HCT116 (cell line): ENCODE measurements at regions not wholly inside any gene's neighbourhood (a gene's known extent, or its start where the extent isn't known, plus 50 kb on each side); places are given as distances from the start of the nearest gene placed in this dataset.

Experiments used
- ATAC-seq: fragments of 200-7000 bp; cut with Tn5 transposase; 2 replicates; pipeline ENCODE4 v1.9.1; 2020; ENCODE audit warnings: mild to moderate bottlenecking, moderate library complexity
- BruUV-seq: library from RNA; stranded (reverse); fragments of 400-500 nt; replicated peaks from 2 replicates; lab custom pipeline; 2021; lab: Mats Ljungman, UMichigan
- CTCF ChIA-PET: fragments of 300-600 bp; sonication (Branson Sonifier 250); formaldehyde crosslinking; loops from one replicate; lab custom pipeline; 2021; ENCODE audit warnings: antibody characterized with exemption; lab: Charles Lee
- POLR2A ChIA-PET: fragments of 300-600, 350-600 bp; sonication (Branson Sonifier 250); formaldehyde crosslinking; loops from one replicate; lab custom pipeline; 2021; ENCODE audit warnings: antibody characterized with exemption; lab: Charles Lee
- RAD21 ChIA-PET, 2 experiments: fragments of 300-600 bp; sonication (Branson Sonifier 250); formaldehyde crosslinking; loops; one replicate each; lab custom pipeline; 2023; ENCODE audit warnings: low total read pairs in 2 of 2; ENCODE audit not compliant: uncharacterized antibody in 2 of 2, unreplicated experiment in 2 of 2, low non-redundant PET in 1 of 2; lab: Charles Lee
- DNase-seq: peaks from one replicate; pipeline ENCODE4 v3.0.0-alpha.2; 2010; ENCODE audit warnings: low read depth, low spot score
- H2AFZ ChIP-seq: fragments of 200-600 bp; shearing (Covaris generic), sonication (generic); 2 replicates; pipeline ENCODE4 v1.6.1; 2017; ENCODE audit warnings: low read depth, mixed run types, mixed read lengths, antibody characterized with exemption, low read length; ENCODE audit not compliant: poor library complexity, severe bottlenecking
- H3K27ac ChIP-seq: 2 replicates; pipeline ENCODE4 v1.5.1; 2012; ENCODE audit warnings: low read depth, low read length
- H3K27me3 ChIP-seq: fragments of 200-600 bp; sonication (generic); 2 replicates; pipeline ENCODE4 v1.6.1; 2016; ENCODE audit warnings: mixed run types, low read length, mixed read lengths; ENCODE audit not compliant: insufficient read depth
- H3K36me3 ChIP-seq, 2 experiments: fragments of 200-500 bp in 1 of 2; fragments of 200-600 bp in 1 of 2; sonication (Bioruptor generic) in 1 of 2; sonication (generic) in 1 of 2; 2 replicates each; pipeline versions ENCODE4 v1.5.1 to v1.6.1; 2014 to 2016; ENCODE audit warnings: low read length in 2 of 2, inconsistent platforms in 1 of 2, mixed read lengths in 1 of 2, mixed run types in 1 of 2; ENCODE audit not compliant: insufficient read depth in 2 of 2, control insufficient read depth in 1 of 2
- H3K4me1 ChIP-seq, 2 experiments: fragments of 200-600 bp in 1 of 2; sonication (generic) in 1 of 2; 2 replicates each; pipeline versions ENCODE4 v1.5.1 to v1.6.1; 2012 to 2017; ENCODE audit warnings: low read length in 2 of 2, inconsistent platforms in 1 of 2, mild to moderate bottlenecking in 1 of 2, mixed read lengths in 1 of 2, mixed run types in 1 of 2, moderate library complexity in 1 of 2; ENCODE audit not compliant: insufficient read depth in 2 of 2, control insufficient read depth in 1 of 2
- H3K4me2 ChIP-seq: fragments of 200-600 bp; sonication (generic); 2 replicates; pipeline ENCODE4 v1.6.1; 2017; ENCODE audit warnings: mixed run types, low read length, mixed read lengths
- H3K4me3 ChIP-seq, 2 experiments: fragments of 200-600 bp in 1 of 2; sonication (generic) in 1 of 2; replicated peaks in 1 of 2; 2 replicates each; pipeline ENCODE4 v1.5.1; 2011 to 2016; ENCODE audit warnings: low read length in 2 of 2, control low read depth in 1 of 2, low read depth in 1 of 2, mild to moderate bottlenecking in 1 of 2, mixed read lengths in 1 of 2, mixed run types in 1 of 2
- H3K79me2 ChIP-seq: fragments of 200-600 bp; sonication (generic); 2 replicates; pipeline ENCODE4 v1.6.1; 2017; ENCODE audit warnings: mild to moderate bottlenecking, mixed run types, low read length, moderate library complexity, mixed read lengths; ENCODE audit not compliant: insufficient read depth
- H3K9ac ChIP-seq: fragments of 200-600 bp; sonication (generic); 2 replicates; pipeline ENCODE4 v1.6.1; 2016; ENCODE audit warnings: low read length, mixed read lengths
- H3K9me2 ChIP-seq: fragments of 200-600 bp; sonication (generic), shearing (Covaris generic); 2 replicates; pipeline ENCODE4 v1.6.1; 2017; ENCODE audit warnings: mixed run types, mild to moderate bottlenecking, moderate library complexity; ENCODE audit not compliant: insufficient read depth
- H3K9me3 ChIP-seq, 2 experiments: fragments of 200-500 bp in 1 of 2; fragments of 200-600 bp in 1 of 2; sonication (Bioruptor generic) in 1 of 2; sonication (generic) in 1 of 2; 2 replicates each; pipeline ENCODE4 v1.6.1; 2014 to 2017; ENCODE audit warnings: low read length in 2 of 2, mixed read lengths in 2 of 2, inconsistent platforms in 1 of 2, low read depth in 1 of 2, mild to moderate bottlenecking in 1 of 2, mixed run types in 1 of 2, moderate library complexity in 1 of 2; ENCODE audit not compliant: control insufficient read depth in 1 of 2, insufficient read depth in 1 of 2
- H4K20me1 ChIP-seq: fragments of 200-600 bp; sonication (generic), shearing (Covaris generic); 2 replicates; pipeline ENCODE4 v1.6.1; 2017; ENCODE audit warnings: mixed run types, mild to moderate bottlenecking, moderate library complexity; ENCODE audit not compliant: insufficient read depth
- CBX3 ChIP-seq: IDR thresholded peaks from 2 replicates; pipeline ENCODE4 v1.6.1; 2012; ENCODE audit warnings: low read depth
- CEBPB ChIP-seq: IDR thresholded peaks from 2 replicates; pipeline ENCODE4 v1.6.1; 2012; ENCODE audit warnings: low read depth
- EGR1 ChIP-seq: IDR thresholded peaks from 2 replicates; pipeline ENCODE4 v1.6.1; 2012; ENCODE audit warnings: low read depth
- ELF1 ChIP-seq: IDR thresholded peaks from 2 replicates; pipeline ENCODE4 v1.6.1; 2012; ENCODE audit warnings: low read depth, borderline replicate concordance
- EZH2 ChIP-seq: fragments of 200-600 bp; sonication (generic); IDR thresholded peaks from 2 replicates; pipeline ENCODE4 v1.6.1; 2017; ENCODE audit warnings: antibody characterized with exemption, mixed run types
- EZH2phosphoT487 ChIP-seq: fragments of 200-600 bp; IDR thresholded peaks from 2 replicates; pipeline ENCODE4 v1.6.1; 2018; ENCODE audit warnings: antibody characterized with exemption, borderline replicate concordance
- POLR2A ChIP-seq: IDR thresholded peaks from 2 replicates; pipeline ENCODE4 v1.7.0; 2011; ENCODE audit warnings: borderline replicate concordance; ENCODE audit not compliant: insufficient read depth, insufficient read length; ENCODE audit errors: extremely low read depth
- SIN3A ChIP-seq: IDR thresholded peaks from 2 replicates; pipeline ENCODE4 v1.6.1; 2012; ENCODE audit warnings: low read depth
- SP1 ChIP-seq: IDR thresholded peaks from 2 replicates; pipeline ENCODE4 v1.6.1; 2012; ENCODE audit warnings: low read depth
- SRF ChIP-seq: IDR thresholded peaks from 2 replicates; pipeline ENCODE4 v1.6.1; 2012; ENCODE audit warnings: low read depth
- YY1 ChIP-seq: IDR thresholded peaks from 2 replicates; pipeline ENCODE4 v1.6.1; 2011; ENCODE audit warnings: low read length, low read depth, moderate library complexity, mild to moderate bottlenecking; ENCODE audit not compliant: insufficient replicate concordance; ENCODE audit errors: extremely low read depth
- ZFX ChIP-seq: fragments of 450-650 bp; IDR thresholded peaks from 2 replicates; pipeline ENCODE4 v1.6.1; 2017
- ZNF274 ChIP-seq: fragments of 200-500 bp; sonication (Bioruptor generic); IDR thresholded peaks from 2 replicates; pipeline ENCODE4 v1.6.1; 2014; ENCODE audit warnings: mild to moderate bottlenecking, low read depth, low read length, inconsistent platforms
- intact Hi-C: fragments of 100-400 bp; cut with micrococcal nuclease; formaldehyde crosslinking; loops from 2 replicates; pipeline ENCODE4 v1.10.0; 2022
- TF ChIP-seq, protein P1 (sequence below): IDR thresholded peaks from 2 replicates; pipeline ENCODE4 v1.6.1; 2012
- TF ChIP-seq, protein P2 (sequence below): IDR thresholded peaks from 2 replicates; pipeline ENCODE4 v1.6.1; 2012; ENCODE audit warnings: low read depth
- TF ChIP-seq, protein P3 (sequence below), 3 experiments: fragments of 200-600 bp in 1 of 3; sonication (generic) in 1 of 3; IDR thresholded peaks in 2 of 3; conservative IDR thresholded peaks in 1 of 3; 2 replicates each; pipeline ENCODE4 v1.5.1; 2012 to 2017; ENCODE audit warnings: low read depth in 2 of 3, low read length in 2 of 3, antibody characterized with exemption in 1 of 3, borderline replicate concordance in 1 of 3, control low read depth in 1 of 3, mild to moderate bottlenecking in 1 of 3, mixed read lengths in 1 of 3, mixed run types in 1 of 3, moderate library complexity in 1 of 3; ENCODE audit not compliant: insufficient read depth in 1 of 3

DNA sequence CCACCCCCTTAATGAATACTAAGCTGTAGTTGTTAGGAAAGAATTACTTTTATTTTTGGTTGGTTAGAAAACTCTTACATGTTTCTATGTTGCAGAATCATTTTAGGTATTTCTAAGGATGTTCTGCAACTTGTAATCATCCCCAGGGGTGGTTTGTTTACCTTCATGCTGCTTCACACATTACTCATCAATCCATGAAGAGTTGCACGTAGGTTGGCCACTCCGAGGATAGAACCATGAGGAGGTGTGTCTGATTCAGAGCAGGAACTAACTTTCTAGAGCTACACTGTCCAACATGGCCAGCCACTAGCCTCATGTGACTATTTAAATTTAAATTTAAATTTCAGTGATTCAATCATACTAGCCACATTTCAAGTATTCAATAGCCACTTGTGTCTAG lies 127.2 kb upstream of the FRMPD4 start:
- DNase-seq (no peak), ATAC-seq (no peak)
- no peaks in the 10 kb centered on the region; a peak in 1 of 4 replicates for H3K4me1 ChIP-seq
- intact Hi-C loops, result no loop called here
- H3K36me3 ChIP-seq, result no peaks in the 10 kb centered on the region
- H3K9ac ChIP-seq, result no peak overlapping the region
- no peaks in the 10 kb centered on the region for H3K79me2 ChIP-seq
- POLR2A ChIA-PET, result no interaction called here
- no peak overlapping the region for H3K4me3 ChIP-seq
- RAD21 ChIA-PET, result no interaction called here
- no peaks in the 10 kb centered on the region for H3K9me2 ChIP-seq
- H3K27me3 ChIP-seq, result no peaks in the 10 kb centered on the region
- BruUV-seq, result no TSS peak
- H3K27ac ChIP-seq, result no peak overlapping the region
- H3K9me3 ChIP-seq, result no peaks in the 10 kb centered on the region
- H4K20me1 ChIP-seq, result no peaks in the 10 kb centered on the region
- no peak overlapping the region for H3K4me2 ChIP-seq
- TF ChIP-seq, protein P1, sequence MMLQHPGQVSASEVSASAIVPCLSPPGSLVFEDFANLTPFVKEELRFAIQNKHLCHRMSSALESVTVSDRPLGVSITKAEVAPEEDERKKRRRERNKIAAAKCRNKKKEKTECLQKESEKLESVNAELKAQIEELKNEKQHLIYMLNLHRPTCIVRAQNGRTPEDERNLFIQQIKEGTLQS, result no peak
- TF ChIP-seq POLR2A, result no peak
- TF ChIP-seq ZNF274, result no peak
- TF ChIP-seq CBX3, result no peak
- no peak for TF ChIP-seq SIN3A
- no peak for TF ChIP-seq EZH2phosphoT487
- no peak for TF ChIP-seq CEBPB
- TF ChIP-seq SRF, result no peak
- no peak for TF ChIP-seq ELF1
- no peak for TF ChIP-seq EGR1
- no peak for TF ChIP-seq YY1
- TF ChIP-seq, protein P2, sequence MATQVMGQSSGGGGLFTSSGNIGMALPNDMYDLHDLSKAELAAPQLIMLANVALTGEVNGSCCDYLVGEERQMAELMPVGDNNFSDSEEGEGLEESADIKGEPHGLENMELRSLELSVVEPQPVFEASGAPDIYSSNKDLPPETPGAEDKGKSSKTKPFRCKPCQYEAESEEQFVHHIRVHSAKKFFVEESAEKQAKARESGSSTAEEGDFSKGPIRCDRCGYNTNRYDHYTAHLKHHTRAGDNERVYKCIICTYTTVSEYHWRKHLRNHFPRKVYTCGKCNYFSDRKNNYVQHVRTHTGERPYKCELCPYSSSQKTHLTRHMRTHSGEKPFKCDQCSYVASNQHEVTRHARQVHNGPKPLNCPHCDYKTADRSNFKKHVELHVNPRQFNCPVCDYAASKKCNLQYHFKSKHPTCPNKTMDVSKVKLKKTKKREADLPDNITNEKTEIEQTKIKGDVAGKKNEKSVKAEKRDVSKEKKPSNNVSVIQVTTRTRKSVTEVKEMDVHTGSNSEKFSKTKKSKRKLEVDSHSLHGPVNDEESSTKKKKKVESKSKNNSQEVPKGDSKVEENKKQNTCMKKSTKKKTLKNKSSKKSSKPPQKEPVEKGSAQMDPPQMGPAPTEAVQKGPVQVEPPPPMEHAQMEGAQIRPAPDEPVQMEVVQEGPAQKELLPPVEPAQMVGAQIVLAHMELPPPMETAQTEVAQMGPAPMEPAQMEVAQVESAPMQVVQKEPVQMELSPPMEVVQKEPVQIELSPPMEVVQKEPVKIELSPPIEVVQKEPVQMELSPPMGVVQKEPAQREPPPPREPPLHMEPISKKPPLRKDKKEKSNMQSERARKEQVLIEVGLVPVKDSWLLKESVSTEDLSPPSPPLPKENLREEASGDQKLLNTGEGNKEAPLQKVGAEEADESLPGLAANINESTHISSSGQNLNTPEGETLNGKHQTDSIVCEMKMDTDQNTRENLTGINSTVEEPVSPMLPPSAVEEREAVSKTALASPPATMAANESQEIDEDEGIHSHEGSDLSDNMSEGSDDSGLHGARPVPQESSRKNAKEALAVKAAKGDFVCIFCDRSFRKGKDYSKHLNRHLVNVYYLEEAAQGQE, result no peak
- TF ChIP-seq, protein P3, sequence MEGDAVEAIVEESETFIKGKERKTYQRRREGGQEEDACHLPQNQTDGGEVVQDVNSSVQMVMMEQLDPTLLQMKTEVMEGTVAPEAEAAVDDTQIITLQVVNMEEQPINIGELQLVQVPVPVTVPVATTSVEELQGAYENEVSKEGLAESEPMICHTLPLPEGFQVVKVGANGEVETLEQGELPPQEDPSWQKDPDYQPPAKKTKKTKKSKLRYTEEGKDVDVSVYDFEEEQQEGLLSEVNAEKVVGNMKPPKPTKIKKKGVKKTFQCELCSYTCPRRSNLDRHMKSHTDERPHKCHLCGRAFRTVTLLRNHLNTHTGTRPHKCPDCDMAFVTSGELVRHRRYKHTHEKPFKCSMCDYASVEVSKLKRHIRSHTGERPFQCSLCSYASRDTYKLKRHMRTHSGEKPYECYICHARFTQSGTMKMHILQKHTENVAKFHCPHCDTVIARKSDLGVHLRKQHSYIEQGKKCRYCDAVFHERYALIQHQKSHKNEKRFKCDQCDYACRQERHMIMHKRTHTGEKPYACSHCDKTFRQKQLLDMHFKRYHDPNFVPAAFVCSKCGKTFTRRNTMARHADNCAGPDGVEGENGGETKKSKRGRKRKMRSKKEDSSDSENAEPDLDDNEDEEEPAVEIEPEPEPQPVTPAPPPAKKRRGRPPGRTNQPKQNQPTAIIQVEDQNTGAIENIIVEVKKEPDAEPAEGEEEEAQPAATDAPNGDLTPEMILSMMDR (IDR thresholded peaks at IDR 0.05 in 2 of 3, conservative IDR thresholded peaks at IDR 0.05 in 1 of 3; ENCODE audit: borderline replicate concordance in 1 of 3, insufficient read depth in 1 of 3, low read depth in 2 of 3, low read length in 2 of 3), result no peak
- no peak for TF ChIP-seq SP1
- no peak for TF ChIP-seq ZFX
- no peak for TF ChIP-seq EZH2
- no peak overlapping the region for H2AFZ ChIP-seq
- CTCF ChIA-PET, result no interaction called here
